ENCODE measurements at regions not wholly inside any gene's neighbourhood (a gene's known extent, or its start where the extent isn't known, plus 50 kb on each side); places are given as distances from the start of the nearest gene placed in this dataset.

DNA sequence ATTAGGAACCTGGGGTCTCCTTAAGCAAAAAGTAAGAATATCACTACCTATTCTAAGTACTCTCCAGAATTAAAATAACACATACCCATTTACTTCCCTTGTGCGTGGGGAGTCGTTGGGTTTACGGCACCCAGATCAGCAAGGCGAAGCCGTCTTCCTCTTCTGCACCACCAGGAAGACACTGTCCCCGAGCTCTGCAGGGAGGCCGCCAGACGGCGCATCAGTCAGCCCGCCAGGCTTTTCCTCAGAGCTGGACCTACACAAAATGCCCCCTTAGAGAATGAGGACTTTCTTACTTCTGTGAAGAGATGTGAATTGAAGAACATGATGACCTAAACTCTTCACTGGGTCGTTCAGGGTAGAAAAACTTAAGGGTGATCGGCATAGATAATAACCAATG, 526.5 kb downstream of the GALR1 start:
- ChIA-PET CTCF (no interaction called here), POLR2A (ENCODE audit: low non-redundant PET) (no interaction called here)
- Histone ChIP-seq H3K27ac (ENCODE audit: low read depth, low read length, poor library complexity, severe bottlenecking) (no peak overlapping the region), H3K4me3 (ENCODE audit: low read depth, low read length, poor library complexity, severe bottlenecking) (no peak overlapping the region), H3K36me3 (ENCODE audit: insufficient read depth, low read length, poor library complexity, severe bottlenecking) (no peaks in the 10 kb centered on the region), H3K9me3 (ENCODE audit: low read depth, low read length, poor library complexity, severe bottlenecking) (peaks cover 8% of the 10 kb centered on the region), H3K27me3 (replicated peaks; ENCODE audit: insufficient read depth, low read depth, low read length, poor library complexity) (no peaks in the 10 kb centered on the region), H3K4me1 (ENCODE audit: insufficient read depth, low read length, poor library complexity, severe bottlenecking) (no peaks in the 10 kb centered on the region)
- TF ChIP-seq EZH2 (IDR thresholded peaks at IDR 0.05; ENCODE audit: borderline replicate concordance, low read depth, low read length, poor library complexity, severe bottlenecking): no peak
- TF ChIP-seq, protein P1, sequence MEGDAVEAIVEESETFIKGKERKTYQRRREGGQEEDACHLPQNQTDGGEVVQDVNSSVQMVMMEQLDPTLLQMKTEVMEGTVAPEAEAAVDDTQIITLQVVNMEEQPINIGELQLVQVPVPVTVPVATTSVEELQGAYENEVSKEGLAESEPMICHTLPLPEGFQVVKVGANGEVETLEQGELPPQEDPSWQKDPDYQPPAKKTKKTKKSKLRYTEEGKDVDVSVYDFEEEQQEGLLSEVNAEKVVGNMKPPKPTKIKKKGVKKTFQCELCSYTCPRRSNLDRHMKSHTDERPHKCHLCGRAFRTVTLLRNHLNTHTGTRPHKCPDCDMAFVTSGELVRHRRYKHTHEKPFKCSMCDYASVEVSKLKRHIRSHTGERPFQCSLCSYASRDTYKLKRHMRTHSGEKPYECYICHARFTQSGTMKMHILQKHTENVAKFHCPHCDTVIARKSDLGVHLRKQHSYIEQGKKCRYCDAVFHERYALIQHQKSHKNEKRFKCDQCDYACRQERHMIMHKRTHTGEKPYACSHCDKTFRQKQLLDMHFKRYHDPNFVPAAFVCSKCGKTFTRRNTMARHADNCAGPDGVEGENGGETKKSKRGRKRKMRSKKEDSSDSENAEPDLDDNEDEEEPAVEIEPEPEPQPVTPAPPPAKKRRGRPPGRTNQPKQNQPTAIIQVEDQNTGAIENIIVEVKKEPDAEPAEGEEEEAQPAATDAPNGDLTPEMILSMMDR (conservative IDR thresholded peaks at IDR 0.05; ENCODE audit: low read depth, low read length): no peak
- intact Hi-C loops (cut with micrococcal nuclease; ENCODE audit: unreplicated experiment): no loop called here
- no TSS peak for BruUV-seq (replicated peaks)
- no peak for DNase-seq (ENCODE audit: low spot score)

DNA sequence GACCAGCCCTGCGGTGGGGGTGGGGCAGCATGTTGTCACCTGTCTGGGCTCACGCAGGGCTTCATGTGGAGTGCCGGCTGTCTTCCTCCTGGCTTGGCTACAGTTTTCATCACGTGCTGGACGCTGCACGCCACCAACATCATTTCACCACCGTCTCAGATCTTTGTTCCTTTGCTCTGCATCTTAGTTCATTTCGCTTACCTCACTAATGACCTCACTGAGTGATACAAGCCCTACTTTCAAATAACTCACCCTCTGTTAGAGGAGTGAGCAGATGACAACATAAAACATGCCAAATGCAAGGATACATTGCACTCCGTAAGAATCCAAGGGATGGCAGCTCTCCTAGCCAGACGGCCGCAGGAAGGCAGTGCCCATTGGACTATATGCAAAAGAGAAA, 527.5 kb downstream of the GALR1 start:
- TF ChIP-seq, protein P1 (conservative IDR thresholded peaks at IDR 0.05; ENCODE audit: low read depth, low read length): no peak
- no peak for TF ChIP-seq EZH2 (IDR thresholded peaks at IDR 0.05; ENCODE audit: borderline replicate concordance, low read depth, low read length, poor library complexity, severe bottlenecking)
- Histone ChIP-seq H3K4me1 (ENCODE audit: insufficient read depth, low read length, poor library complexity, severe bottlenecking) (no peaks in the 10 kb centered on the region), H3K4me3 (ENCODE audit: low read depth, low read length, poor library complexity, severe bottlenecking) (no peak overlapping the region), H3K27ac (ENCODE audit: low read depth, low read length, poor library complexity, severe bottlenecking) (no peak overlapping the region), H3K9me3 (ENCODE audit: low read depth, low read length, poor library complexity, severe bottlenecking) (peaks cover 7% of the 10 kb centered on the region), H3K27me3 (replicated peaks; ENCODE audit: insufficient read depth, low read depth, low read length, poor library complexity) (no peaks in the 10 kb centered on the region), H3K36me3 (ENCODE audit: insufficient read depth, low read length, poor library complexity, severe bottlenecking) (no peaks in the 10 kb centered on the region)
- intact Hi-C loops (cut with micrococcal nuclease; ENCODE audit: unreplicated experiment): no loop called here
- ChIA-PET CTCF (no interaction called here), POLR2A (ENCODE audit: low non-redundant PET) (no interaction called here)
- BruUV-seq (replicated peaks): no TSS peak
- no peak for DNase-seq (ENCODE audit: low spot score)

DNA sequence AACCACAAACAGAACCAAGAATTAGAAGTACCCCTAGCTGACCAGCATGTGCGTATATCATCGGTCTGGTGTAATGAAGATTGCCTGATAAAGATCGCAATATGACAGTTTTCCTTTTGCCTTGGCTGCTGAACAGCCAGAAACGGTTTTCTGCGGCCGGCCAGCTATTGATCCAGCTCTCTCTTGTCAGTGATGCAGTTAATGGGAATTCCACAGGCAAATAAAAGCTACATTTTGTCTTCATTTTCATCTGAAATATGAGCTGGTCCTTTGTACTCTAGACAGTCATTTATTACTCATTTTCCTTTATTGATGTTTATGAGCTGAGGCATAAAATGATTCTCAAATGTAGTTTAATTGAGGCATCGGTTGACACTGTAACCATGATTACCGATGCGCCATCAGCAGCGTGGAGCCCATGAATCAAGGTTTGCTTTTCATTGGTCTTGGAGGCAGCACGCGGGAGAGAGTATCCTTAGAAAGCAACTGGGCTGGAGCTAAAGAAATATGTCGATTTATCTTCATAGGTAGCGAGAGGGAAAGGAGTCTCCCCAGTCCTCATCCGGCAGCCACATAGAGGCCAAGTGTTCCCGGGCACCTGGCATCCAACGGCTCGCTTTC, 535.2 kb downstream of the GALR1 start:
- Histone ChIP-seq H3K27ac (ENCODE audit: low read depth, low read length, poor library complexity, severe bottlenecking) (no peak overlapping the region), H3K4me3 (ENCODE audit: low read depth, low read length, poor library complexity, severe bottlenecking) (no peak overlapping the region), H3K9me3 (ENCODE audit: low read depth, low read length, poor library complexity, severe bottlenecking) (peaks cover 16% of the 10 kb centered on the region), H3K36me3 (ENCODE audit: insufficient read depth, low read length, poor library complexity, severe bottlenecking) (no peaks in the 10 kb centered on the region), H3K4me1 (ENCODE audit: insufficient read depth, low read length, poor library complexity, severe bottlenecking) (no peaks in the 10 kb centered on the region), H3K27me3 (replicated peaks; ENCODE audit: insufficient read depth, low read depth, low read length, poor library complexity) (no peaks in the 10 kb centered on the region)
- BruUV-seq (replicated peaks): no TSS peak
- ChIA-PET CTCF (no interaction called here), POLR2A (ENCODE audit: low non-redundant PET) (no interaction called here)
- no peak for DNase-seq (ENCODE audit: low spot score)
- intact Hi-C loops (cut with micrococcal nuclease; ENCODE audit: unreplicated experiment): no loop called here
- TF ChIP-seq, protein P1 (conservative IDR thresholded peaks at IDR 0.05; ENCODE audit: low read depth, low read length): no peak
- TF ChIP-seq EZH2 (IDR thresholded peaks at IDR 0.05; ENCODE audit: borderline replicate concordance, low read depth, low read length, poor library complexity, severe bottlenecking): no peak
